Sigmoid colon (tissue), 4 donors: ENCODE measurements at regions not wholly inside any gene's neighbourhood (a gene's known extent, or its start where the extent isn't known, plus 50 kb on each side); places are given as distances from the start of the nearest gene placed in this dataset.

Experiments used
- CTCF ChIP-seq, 4 experiments: fragments of 450-650 bp in 3 of 4; fragments of 200-600 bp in 1 of 4; IDR thresholded peaks; one replicate each; pipeline ENCODE4 v1.5.1; 2016 to 2019; ENCODE audit warnings: antibody characterized with exemption in 4 of 4, mild to moderate bottlenecking in 3 of 4, moderate library complexity in 2 of 4
- EP300 ChIP-seq, 4 donors: sonication (generic); formaldehyde crosslinking; IDR thresholded peaks; one replicate each; pipeline ENCODE4 v1.6.1; 2017; ENCODE audit warnings: antibody characterized with exemption in 4 of 4
- POLR2A ChIP-seq, 2 donors: fragments of 450-650 bp; IDR thresholded peaks; one replicate each; pipeline ENCODE4 v1.6.1; 2016; ENCODE audit warnings: antibody characterized with exemption in 2 of 2, mild to moderate bottlenecking in 2 of 2, moderate library complexity in 2 of 2
- POLR2AphosphoS5 ChIP-seq, 4 donors: sonication (generic); formaldehyde crosslinking; IDR thresholded peaks; one replicate each; pipeline ENCODE4 v1.6.1; 2017; ENCODE audit warnings: antibody characterized with exemption in 4 of 4

- TF ChIP-seq CTCF (IDR thresholded peaks at IDR 0.05) (no peak), EP300 (IDR thresholded peaks at IDR 0.05) (no peak), POLR2A (IDR thresholded peaks at IDR 0.05) (no peak), POLR2AphosphoS5 (IDR thresholded peaks at IDR 0.05) (no peak)
These were observed 110.7 kb downstream of the TMEM47 start for GRCh38 chrX:34546366-34546765.
